SKM-1 treated with dmso at 0.1 percent for 144 hours (cell line): ENCODE measurements at regions not wholly inside any gene's neighbourhood (a gene's known extent, or its start where the extent isn't known, plus 50 kb on each side); places are given as distances from the start of the nearest gene placed in this dataset.
"Not testable (repeated sequence)": the region's sequence is repeated elsewhere in the genome, so short reads cannot be mapped to it uniquely, and the experiment has no call there.

Source experiments
- DNase-seq: peaks from one replicate; lab custom pipeline; 2025; ENCODE audit not compliant: unreplicated experiment; lab: John Stamatoyannopoulos, UW

DNA sequence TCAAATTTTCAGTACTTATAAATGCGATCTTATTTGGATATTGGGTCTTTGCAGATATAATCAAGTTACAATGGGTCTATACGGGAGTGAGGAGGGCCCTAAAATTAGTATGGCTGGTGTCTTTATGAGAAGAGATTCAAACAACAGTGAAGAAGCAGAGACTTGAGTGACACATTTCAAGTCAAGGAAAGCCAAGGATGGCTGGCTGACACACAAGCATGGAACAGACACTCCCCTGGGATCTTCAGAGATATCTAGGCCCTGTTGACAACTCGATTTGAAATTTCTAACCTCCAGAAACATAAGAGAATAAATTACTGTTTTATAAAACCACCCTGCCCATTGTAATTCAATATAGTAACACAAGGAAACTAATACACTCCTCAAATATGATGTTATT, 1886.0 kb upstream of the PCDH7 start:
- DNase-seq: no peak

- DNase-seq: no peak
Observed at GRCh38 chr4:28835501-28835900, 1884.7 kb upstream of the PCDH7 start.

GRCh38 chr4:28842271-28842670, 1877.9 kb upstream of the PCDH7 start:
- no peak for DNase-seq

DNA sequence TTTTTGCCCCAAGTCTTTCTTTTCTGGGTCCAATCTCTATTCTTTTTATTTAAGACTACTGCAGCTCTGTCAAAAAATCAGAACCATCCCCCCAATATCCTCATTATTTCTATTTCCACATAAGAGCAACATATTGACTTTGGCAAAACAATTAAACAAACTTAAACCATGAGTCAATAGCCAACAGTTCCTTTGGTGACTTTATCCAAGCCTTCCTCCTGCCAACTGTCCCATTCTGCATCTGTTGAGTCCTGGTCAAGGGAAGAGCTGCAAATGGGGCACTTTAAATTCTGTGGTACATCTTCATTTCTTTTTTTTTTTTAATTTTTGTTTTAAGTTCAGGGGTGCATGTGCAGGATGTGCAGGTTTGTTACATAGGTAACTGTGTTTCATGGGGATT, 1875.0 kb upstream of the PCDH7 start:
- no peak for DNase-seq

DNA sequence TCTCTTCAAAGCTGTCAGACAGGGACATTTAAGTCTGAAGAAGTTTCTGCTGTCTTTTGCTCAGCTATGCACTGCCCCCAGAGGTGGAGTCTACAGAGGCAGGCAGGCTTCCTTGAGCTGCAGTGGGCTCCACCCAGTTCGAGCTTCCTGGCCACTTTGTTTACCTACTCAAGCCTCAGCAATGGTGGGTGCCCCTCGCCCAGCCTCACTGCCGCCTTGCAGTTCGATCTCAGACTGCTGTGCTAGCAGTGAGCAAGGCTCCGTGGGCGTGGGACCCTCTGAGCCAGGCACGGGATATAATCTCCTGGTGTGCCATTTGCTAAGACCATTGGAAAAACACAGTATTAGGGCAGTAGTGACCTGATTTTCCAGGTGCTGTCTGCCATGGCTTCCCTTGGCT, 1863.1 kb upstream of the PCDH7 start:
- not testable (repeated sequence) for DNase-seq

DNA sequence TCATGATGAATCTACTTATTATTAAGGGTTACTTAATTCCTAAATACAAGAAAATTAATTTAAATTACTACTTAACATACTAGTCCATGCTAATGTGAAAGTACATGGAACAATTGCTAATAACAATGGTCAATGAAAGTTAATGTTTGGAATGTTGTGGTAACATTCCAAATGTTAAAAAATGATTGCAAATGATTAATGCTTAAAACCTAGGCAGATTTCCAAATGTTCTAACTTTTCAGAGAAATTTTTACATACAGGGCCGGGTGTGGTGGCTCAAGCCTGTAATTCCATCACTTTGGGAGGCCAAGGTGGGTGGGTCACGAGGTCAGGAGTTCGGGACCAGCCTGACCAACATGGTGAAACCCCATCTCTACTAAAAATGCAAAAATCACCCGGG, 1851.3 kb upstream of the PCDH7 start:
- no peak for DNase-seq

GRCh38 chr4:28879178-28879577, 1841.0 kb upstream of the PCDH7 start:
- no peak for DNase-seq

DNA sequence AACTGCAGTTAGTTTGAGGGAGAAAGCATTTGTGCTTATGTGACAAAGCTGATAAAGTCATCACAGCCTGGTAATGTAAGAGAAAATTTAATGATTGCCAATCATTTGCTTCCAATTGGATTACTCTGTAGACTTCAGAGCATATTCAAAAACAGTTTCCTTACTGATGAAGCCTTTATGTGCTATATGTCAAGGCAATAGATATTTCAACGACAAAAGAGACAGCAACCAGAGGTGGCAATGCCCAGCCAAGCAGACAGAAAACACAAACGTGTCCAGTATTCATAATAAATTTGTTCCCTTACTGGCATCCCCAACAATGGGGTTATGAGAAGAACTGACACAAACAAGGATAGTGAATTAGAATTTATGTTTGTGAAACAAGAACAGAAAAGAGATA, 1840.3 kb upstream of the PCDH7 start:
- no peak for DNase-seq

- no peak for DNase-seq
Observed at GRCh38 chr4:28883211-28883610, 1837.0 kb upstream of the PCDH7 start.

DNA sequence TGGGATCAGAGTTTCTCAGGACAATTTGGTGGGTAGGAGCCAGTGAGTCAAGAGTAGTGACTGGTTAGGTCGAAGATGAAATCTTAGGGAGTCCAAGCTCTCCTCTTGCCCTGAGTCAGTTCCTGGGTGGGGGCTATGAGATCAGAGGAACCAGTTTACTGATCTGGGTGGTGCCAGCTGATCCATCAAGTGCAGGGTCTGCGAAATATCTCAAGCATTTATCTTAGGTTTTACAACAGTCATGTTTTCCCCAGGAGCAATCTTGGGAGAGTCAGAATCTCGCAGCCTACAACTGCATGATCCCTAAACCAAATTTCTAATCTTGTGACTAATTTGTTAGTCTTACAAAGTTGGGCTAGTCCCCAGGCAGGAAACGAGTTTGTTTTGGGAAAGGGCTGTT, 1833.2 kb upstream of the PCDH7 start:
- DNase-seq: no peak

GRCh38 chr4:28890949-28891775, 1829.0 kb upstream of the PCDH7 start:
- DNase-seq: no peak

- DNase-seq: no peak
Observed at GRCh38 chr4:28913466-28913865, 1806.7 kb upstream of the PCDH7 start.

DNA sequence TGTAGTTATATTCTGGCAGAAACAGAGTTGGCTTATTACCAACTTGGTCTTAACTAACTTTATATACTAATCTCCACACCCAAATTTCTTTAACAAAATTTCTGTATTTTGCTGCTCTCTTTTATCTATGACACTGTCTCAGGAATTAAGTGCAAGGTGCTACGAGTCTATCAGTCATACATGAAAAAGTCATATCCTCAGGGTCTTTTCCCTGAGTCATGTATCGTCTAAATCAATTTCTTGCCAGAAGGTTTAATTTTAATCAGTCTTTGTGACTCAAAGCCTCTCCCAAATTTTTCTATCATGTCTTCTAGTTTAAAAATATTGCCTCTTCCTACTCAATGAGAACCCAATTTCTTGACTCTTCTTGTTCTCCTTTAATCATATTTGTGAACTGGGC, 1803.6 kb upstream of the PCDH7 start:
- no peak for DNase-seq

- no peak for DNase-seq
Observed at GRCh38 chr4:28918871-28919270, 1801.3 kb upstream of the PCDH7 start.

GRCh38 chr4:28921886-28922285, 1798.3 kb upstream of the PCDH7 start:
- DNase-seq: no peak

- DNase-seq: no peak
Observed at GRCh38 chr4:28926156-28926555, 1794.0 kb upstream of the PCDH7 start.

- DNase-seq: no peak
Observed at GRCh38 chr4:28942631-28943030, 1777.5 kb upstream of the PCDH7 start.

GRCh38 chr4:28947374-28947773, 1772.8 kb upstream of the PCDH7 start:
- no peak for DNase-seq

DNA sequence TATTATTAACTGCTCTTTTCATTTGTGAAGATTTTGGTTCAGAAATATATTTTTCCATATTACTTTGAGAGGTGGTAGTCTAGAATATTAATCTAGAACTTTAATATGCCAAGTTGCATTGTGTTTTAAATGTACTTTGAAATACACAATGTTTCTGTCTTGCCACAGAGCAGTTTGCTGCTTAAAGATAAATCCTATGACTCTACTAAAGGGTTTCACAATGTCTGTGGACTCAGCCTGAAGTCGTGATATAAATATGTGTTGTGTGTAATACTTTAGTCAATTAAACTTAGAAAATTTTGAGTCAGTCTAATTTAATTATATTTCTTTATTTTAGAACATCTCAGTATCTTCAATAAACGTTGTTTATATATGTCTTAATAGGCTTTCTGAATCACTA, 1771.7 kb upstream of the PCDH7 start:
- no peak for DNase-seq

DNA sequence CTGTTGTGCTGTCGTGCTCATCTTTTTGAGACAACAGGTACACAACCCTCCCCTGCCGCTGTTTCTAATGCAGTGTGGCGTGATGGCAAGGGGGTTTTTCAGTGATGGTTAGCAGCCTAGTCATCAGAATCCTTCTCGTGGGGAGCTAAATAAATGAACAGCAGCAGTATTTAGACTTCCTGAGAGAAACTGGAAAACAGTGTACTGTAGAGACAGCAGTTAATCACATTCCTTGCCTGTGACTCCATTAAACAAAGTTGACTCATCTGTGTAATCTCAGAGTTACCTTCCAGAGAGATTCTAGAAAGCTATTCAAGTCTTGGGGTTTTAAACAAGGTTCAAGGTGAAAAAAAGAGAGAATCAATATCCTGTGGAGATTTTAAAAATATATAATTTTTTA, 1753.2 kb upstream of the PCDH7 start:
- DNase-seq: no peak

DNA sequence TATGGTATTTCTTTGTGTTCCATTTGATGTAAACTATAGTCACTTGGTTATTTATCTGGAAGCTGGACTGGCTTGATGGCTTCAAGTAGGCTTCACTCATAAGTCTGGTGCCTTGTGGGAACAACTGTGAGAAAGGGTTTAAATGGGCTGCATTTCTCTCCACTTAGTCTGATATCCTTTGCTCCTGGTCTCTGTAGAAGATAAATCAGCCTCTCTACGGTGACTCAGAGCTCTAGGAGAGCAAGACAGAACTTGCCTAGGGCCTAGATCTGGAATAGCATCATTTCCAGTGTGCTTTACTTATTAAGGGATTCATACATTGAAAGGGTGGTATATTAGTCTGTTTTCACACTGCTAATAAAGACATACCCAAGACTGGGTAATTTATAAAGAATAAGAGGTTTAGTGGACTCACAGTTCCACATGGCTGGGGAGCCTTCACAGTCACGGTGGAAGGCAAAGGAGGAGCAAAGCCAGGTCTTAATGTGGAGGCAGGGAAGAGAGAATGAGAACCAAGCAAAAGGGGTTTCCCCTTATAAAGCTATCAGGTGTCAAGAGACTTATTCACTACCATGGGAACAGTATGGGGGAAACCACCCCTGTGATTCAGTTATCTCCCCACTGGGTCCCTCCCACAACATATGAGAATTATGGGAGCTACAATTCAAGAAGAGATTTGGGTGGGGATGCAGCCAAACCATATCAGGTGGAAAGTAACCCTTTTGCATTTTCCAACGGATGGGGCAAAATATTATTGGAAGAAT, 1746.4 kb upstream of the PCDH7 start:
- DNase-seq: no peak

DNA sequence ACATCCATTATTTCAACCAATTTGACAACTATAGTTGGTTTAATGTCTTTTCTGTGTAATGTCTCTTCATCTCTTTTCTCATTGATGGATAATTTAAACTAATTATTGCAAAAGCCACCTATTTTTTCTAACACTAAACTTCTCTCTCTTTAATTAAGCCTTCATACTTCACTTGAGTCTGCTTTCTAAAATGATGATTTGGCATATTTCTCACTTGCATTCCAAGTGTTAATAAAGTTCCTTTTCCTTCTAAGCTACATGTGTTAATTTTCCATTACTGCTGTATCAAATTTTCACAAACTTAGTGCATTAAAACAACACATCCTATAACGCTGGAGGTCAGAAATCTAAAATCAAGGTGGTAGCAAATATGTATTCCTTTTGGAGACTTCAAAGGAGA, 1743.8 kb upstream of the PCDH7 start:
- no peak for DNase-seq

DNA sequence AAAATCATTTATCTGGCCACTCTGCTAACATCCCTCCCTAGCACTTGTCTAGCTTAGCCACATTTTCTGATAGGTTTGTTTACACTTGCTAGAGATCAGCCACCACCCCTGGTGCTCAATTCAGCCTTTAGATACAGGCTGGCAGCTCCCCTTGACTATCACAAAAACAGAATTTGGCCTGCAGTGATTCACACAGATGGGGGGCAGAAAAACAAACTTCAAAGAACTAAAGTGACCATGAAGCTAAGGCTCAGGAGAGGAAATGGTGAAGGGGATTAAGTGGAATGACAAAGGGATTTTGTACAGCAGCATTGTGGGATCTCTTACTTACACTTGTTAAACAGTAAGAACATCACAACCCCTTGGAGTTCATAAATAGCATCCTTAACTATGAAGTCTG, 1718.0 kb upstream of the PCDH7 start:
- DNase-seq: no peak
